NCI-H146 treated with DMSO at 0.1 percent for 48 hours (cell line): ENCODE measurements at regions not wholly inside any gene's neighbourhood (a gene's known extent, or its start where the extent isn't known, plus 50 kb on each side); places are given as distances from the start of the nearest gene placed in this dataset.

Experiments used
- DNase-seq: peaks from one replicate; lab custom pipeline; 2025; ENCODE audit not compliant: unreplicated experiment; lab: John Stamatoyannopoulos, UW

DNA sequence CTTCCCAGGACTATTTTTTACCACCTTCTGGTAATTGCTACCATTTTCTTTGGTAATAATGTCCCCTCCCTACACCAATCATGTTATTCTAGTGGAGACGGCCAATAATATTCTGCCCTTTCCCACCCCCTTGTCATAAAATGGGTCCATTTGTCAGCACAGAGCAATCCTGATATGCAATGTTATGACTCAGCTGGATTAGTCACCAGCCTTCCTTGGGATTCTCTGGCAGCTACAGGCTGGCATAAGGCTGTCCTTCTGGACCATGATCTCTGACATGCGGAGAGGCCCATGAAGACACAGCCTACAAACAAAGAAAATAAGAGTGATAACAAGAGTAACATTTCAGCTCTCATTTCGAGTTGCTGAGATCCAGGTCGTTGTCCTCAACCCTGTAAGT lies 222.0 kb upstream of the CPNE8 start:
- no peak for DNase-seq

DNA sequence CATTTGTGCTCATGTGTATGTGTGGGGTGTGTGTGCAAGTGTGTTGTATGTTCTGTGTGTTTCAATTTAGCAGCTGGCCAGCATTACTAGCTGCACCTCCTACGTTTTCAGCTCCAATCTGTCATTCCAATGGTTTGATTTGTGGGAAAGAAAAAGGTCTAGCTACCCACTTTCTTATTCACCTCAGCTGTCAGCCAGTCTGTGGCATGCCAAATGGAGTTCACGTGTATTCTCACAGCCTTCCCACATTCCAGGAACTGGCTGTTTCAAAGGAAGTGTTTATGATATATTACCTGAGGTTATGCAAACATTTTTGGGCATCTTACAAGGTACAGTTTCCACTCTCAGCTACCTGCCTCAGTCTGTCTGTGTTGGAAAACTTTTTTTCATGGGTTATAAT lies 220.2 kb upstream of the CPNE8 start:
- DNase-seq = no peak

DNA sequence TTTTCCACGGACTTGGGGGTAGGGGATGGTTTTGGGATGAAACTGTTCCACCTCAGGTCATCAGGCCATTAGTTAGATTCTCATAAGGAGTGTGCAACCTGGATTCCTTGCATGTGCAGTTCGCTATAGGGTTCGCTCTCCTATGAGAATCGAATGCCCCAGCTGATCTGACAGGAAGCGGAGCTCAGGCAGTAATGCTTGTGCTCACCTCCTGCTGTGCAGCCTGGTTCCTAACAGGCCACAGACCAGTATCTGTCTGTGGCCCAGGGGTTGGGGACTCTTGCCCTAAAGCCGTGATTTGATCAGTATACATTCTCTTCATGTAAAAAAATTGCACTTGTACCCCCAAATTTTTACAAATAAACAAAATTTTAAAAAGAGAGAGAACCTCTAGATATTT lies 219.4 kb upstream of the CPNE8 start:
- no peak for DNase-seq

DNA sequence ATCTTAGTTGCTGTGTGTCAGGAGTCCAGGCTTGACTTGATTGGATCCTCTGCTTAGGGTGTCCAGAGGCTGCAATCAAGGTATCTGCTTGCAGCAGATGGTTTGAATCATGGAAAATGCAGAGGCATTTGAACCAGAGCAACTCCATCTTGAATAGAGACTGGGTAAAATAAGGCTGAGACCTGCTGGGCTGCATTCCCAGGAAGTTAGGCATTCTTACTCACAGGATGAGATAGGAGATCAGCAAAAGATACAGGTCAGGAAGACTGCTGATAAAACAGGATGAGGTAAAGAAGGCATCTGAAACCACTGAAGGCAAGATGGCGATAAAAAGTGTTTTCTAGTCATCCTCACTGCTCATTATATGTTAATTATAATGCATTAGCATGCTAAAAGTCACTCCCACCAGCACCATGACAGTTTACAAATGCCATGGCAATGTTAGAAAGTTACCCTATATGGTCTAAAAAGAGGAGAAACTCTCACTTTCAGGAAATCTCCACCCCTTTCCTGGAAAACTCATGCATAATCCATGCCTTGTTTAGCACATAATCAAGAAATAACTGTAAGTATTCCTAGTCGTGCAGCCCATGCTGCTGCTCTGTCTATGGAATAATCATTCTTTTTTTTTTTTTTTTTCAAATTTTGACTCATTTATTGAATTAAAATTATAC lies 218.3 kb upstream of the CPNE8 start:
- DNase-seq = no peak

DNA sequence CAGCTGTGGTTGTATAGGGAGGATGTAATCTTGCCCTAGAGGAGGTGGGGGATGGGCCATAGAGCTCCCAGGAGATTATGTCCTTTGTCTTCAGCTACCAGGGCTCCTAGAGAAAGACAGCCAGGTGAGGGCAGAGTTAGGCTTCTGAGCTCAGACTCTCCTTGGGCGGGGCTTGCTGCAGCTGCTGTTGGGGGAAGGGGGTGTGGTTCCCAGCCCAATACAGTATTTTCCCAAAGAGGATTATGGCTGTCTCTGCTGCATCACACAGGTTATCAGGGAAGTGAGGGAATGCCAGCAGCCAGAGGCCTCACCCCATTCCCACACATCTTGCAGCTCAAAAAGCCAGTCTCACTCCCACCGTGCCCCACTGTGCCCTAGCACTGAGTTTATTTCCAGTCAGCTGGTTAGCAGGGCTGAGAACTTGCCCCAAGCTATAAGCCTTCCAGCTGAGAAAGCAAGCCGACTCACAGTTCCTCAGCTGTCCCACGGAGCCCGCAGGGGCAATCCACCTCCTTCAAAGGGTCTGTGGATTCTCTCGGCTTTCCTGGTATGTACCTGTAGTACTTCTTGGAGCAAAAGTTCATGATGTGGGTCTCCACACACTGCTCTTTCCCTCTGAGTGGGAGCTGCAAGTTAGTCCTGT lies 217.3 kb upstream of the CPNE8 start:
- DNase-seq = no peak

DNA sequence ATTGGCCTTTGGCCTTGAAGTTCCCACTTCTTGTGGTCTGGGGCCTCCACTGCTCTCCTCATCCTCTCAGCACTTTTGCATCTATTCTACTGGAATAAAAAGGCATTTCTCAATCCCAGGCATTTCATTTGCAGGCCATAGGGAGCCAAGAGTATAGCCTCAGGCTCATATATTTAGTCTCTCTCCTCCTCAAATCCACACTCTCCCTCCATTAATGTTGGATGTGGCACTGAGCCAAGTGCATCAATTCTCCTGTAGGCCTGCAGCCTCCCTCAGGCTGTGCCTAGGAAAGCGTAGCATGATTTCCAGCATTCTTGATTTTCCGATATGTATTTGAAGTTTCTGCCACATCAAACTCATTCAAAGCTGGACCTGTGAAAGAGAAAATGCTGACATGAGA lies 211.5 kb upstream of the CPNE8 start:
- DNase-seq = no peak

DNA sequence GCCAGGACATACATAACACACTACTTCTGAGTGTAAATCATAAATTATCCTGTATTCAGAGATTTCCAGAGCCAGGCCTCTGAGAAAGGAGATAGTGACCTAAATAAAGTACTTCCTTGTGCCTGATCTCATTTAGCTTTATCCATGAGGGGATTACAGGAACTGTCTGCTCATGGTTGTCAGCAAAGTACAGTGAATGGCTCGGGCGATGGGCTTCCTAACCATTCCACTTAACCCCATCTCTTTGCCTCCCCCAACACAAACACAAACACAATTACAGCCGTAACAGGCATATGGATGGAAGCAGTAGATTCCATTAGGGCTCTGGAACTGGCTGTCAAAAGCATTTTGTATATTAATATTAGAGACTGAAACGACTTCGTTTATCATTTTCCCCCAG lies 206.7 kb upstream of the CPNE8 start:
- no peak for DNase-seq

DNA sequence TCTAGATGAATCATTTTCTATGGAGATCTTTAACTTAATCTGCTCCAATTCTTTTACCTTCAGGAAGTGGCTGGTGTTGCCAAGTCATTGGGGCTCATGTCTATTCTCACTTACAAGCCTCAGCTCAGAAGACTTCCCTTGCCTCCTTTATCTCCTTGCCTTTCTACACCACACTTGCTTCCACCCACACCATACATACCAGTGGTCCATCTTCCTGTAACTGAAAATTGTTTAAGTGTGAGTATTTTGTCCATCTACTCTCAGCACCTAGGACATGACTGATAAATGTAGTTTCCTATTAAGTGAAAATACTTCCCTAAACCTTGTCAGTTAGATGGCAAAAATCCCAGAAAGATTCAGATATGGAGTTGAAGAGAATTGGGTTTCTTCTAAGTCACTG lies 199.7 kb upstream of the CPNE8 start:
- DNase-seq = no peak

DNA sequence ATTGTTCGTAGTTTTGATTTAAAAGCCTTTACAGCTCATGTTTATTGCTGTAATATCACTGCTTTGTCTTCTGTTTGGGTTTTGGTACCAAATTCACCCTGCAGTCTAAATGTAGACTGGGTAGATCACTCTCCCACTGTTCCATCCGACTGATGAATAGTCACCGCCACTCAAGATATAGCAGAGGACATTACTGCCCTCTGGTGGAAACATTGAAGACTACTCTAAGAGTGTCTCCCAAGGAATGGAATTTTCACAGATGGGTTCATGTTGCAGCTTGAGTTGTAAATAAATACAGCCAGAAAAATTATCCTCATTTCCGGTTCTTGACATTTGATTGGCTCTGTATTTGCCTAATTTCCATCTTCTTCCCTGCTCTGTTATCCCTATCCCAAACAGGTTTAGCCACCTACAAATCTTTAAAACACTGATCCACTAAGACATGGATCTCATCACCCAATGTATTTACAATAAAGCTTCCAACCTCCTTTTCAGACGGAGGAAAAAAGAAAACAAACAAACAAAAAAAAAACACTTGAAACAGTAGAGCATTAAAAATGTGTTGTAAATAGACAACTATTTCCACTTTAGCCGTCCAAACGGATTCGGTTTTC lies 198.3 kb upstream of the CPNE8 start:
- DNase-seq = peak; percentile 3

DNA sequence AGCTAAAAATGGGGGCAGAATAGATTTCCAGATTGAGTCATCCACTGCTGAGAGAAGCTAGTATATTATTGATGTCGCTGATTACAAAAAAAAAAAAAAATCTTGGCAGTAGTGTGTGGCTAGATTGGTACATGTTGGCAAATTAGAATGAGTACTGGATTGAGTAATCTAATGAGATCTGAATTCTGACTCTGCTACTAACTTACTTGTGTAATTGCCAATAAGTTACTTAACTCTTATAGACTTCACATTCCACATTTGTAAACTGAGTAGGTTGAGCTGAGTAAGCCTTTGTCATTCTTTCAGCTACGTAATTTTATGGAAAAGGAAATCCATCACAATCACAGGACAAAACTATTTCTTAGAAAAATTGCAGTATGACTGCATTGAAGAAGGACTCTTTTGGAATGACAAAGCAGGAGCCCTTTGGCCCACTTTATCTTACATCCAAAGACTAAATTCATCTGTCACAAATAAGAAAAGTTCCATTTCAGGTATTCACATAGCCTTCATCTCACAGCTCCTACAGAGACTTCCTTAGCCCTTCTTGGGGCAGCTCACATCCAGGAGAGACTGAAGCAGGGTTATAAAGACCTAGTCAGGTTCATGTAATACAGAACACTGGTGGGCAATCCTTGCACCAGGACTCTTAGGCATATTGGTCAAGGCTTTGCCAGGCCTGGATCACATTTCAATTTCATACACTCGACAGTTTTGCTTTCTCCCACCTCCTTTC lies 197.3 kb upstream of the CPNE8 start:
- DNase-seq = no peak

DNA sequence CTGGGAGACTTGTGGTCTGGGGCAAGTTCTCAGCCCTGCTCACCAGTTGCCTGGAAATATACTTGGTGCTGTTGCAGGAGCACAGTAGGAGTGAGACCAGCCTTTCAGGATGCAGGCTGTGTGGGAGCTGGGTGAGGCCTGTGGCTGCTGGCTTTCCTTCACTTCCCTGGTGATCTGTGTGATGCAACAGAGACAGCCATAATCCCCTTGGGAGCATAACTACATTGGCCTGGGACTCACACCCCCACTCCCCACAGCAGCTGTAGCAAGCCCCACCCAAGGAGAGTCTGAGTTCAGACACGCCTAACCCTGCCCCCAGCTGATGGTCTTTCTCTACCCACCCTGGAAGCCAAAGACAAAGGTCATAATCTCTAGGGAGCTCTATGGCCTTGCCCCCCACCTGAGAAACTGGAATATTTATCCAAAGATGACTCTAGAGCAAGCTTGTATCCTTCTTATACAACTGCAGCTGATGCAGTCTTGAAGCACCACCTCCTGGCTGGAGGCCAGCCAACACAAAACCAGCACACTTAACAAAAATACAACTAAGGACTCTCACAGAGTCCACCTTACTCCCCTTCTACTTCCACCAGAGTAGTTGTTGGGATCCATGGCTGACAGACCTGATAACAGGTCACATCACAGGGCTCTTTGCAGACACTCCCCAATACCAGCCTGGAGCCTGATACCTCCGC lies 190.4 kb upstream of the CPNE8 start:
- no peak for DNase-seq

DNA sequence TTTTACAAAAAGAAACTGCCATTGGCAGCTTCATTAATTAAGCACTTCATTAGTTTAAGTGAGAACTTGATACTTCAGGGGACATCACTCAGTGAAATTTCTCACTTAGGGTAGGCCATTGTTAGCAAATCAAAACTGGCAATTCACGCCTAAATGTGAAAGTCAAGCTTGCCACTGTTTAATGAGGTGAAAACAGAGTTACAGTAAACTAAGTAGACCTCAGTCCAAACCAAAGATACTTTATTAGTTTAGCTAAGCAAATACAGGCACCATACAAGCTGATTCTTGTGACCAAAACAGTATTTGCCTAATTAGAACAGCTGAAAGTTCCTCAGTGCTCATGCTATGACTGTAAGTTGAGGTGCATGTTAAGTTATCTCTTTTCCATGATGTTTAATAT lies 176.5 kb upstream of the CPNE8 start:
- no peak for DNase-seq

DNA sequence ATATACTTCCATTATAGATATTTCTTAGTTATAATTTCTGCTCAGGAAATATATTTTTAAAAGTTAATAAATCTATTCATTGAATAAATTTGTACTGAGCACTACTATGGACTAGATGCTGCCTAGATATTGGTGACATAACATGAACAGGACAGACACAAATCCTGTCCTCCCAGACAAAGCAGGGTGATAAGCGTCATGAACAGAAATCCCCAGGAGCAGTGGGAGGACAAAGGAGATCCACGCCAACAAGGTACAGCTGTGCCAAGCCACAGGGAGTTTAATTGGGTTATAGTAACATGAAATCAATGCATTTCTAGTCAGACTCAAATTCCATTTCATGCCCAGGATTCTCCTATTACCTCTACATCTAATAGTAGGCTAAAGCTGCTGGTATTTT lies 171.8 kb upstream of the CPNE8 start:
- DNase-seq = no peak

DNA sequence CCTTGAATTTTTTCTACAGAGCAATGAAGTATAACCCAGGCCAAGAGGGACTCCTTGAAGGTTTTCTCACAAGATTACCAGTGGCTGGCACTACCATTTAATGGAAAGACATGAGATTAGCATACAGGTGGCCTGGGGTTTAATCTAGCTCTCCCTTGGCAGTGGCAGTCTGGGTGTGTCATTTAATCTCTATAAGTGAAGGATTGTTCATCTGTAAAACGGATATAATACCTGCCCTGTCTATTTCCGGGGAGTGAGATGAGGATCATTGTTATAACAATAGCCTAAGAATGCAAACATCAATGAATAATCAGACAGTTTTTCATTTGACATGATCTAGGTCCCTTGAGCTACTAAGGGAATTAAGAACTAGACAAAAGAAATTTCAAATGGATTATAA lies 168.7 kb upstream of the CPNE8 start:
- DNase-seq = no peak

DNA sequence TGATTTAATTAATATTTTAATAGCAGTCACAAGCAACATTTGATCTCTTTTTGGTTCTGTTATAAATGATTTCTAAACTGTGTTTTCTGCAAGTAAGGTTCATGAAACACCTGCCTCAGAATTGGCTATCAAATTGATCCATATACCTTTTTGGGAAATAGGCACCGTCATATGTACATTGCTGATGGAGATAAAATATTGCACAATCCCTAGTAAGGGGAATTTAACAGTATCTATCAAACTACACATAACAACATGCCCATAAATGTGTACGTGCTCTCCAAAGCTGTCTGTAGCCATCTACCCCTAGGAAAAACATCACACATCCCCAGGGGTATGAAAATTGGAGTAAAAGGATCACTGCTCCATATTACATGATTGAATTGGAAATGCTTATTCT lies 167.3 kb upstream of the CPNE8 start:
- no peak for DNase-seq

DNA sequence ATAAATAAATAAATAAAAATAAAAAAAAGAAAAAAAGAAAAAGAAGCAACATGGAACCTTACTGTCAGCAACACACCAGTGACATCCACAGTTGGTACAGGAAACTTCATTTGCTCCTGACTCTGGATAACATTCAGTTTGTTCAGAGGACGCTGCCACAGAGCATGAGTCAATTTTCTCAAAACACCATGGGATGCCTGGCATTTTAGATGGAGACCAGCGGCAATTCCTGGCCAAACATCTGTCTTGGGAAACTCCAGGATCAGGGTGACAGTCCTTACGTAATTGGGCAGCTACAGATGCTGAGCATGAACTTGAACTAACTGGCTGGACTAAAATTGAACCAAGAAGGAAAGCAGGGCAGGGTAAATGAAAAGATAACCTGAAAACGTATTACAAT lies 166.2 kb upstream of the CPNE8 start:
- DNase-seq = no peak

DNA sequence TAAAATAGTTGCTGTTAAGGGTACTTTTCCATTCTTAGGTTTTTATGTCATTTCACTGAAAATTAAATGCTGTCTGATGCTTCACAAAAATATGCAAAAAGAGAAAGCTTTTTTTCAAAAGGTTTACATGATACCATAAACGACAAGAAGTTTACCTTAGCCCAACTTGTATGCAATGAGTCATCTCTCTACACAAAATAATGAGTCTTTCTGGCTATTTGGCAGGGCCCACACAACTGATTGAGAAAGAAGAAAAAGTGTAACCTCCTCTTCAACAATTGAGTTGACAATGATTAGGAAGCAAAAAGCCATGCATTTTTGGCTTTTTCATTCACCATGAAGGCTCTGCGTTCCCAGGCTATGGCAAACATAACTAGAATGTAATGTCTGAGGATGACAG lies 165.4 kb upstream of the CPNE8 start:
- no peak for DNase-seq

DNA sequence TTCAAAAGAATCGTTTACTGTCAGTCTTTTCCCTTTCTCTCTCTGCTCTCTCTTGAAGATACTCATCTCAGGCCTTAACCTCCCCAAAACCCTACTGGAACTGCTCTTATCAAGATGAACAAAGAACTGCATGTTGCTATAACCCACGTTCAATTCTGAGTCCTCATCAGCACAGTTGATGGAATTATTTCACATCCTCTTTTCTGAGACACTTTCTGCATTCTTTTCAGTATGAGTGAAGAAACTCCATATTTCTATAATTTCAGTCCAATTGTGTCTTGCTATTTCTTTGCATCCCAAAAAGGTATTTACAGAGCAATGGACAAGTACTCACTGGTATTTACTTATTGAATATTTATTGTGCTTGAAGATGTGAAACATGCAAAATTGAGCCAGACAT lies 160.1 kb upstream of the CPNE8 start:
- no peak for DNase-seq

DNA sequence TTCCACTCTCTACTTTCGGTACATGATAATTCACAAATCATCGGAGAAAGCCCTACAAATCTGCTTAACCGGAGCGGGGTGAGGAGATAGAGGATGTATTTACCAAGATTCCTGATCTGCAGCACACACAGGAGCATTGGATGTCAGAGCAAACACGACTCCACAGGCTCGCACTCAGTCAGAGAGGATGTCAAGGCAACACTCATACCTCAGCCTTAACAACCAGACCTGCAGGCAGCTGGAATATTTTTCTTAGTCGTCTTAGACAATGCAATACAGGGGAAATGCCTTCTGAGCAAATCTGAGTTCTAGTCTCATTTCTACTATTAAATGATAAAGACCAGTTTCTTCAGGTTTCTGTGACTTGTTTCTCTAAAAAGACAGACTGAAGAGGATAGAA lies 159.3 kb upstream of the CPNE8 start:
- no peak for DNase-seq

DNA sequence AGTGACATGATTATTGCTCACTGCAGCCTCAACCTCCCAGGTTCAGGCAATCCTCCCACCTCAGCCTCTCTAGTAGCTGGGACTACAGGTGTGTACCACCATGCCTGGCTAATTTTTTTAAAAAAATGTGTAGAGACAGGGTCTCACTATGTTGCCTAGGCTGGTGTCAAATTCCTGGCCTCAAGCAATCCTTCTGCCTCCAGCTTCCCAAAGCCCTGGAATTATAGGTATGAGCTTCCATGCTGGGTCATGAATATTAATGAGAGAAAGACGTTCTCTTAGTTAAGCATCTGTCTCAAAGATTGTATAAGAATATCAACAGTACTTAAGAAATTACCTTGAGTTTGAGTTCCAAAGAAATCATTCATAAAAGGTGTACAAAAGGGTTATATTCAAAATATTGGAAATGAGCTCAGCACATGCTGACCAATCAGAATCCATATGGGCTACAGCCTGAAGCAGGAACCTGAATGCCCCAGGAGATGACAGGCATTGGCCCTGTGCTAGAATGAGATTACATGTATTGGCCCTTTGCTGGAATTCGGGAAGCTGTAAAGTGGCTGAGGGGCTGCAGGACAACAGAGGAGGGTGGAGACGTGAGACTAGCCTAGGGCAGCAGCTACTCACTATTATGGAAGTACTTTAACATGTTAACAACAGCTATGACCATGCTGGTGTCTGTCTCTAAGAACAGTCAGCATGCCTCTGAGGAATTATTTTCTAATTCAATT lies 157.0 kb upstream of the CPNE8 start:
- no peak for DNase-seq

DNA sequence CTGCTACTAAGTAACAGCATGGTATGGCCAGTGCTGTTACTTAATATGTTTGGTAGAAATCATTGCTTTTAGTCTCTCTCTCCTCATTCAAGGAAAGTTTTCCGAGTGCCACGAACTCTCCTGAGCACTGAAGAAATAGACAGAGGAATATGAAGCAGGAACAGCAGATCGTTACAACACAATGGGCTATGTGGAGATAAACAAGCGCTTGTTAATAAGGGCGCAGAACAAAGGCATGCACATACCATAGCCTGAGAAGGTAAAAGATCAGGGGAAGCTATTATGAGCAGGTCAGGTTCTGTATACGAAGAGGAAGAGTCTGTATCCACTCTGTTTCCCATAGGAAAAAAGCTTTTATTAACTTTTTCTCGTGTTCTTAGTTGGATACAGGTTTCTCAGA lies 156.2 kb upstream of the CPNE8 start:
- DNase-seq = no peak
